ENCODE measurements at regions not wholly inside any gene's neighbourhood (a gene's known extent, or its start where the extent isn't known, plus 50 kb on each side); places are given as distances from the start of the nearest gene placed in this dataset. TPM values are rescaled to one million over a fixed set of nuclear protein-coding genes. Genes with fewer than 3 reads are reported as not detected.

GRCh38 chr1:68287241-68287640, 54.9 kb upstream of the WLS start:
- H3K9me3 ChIP-seq, result no peaks in the 10 kb centered on the region
- H3K36me3 ChIP-seq, result no peaks in the 10 kb centered on the region
- no peaks in the 10 kb centered on the region for H3K27me3 ChIP-seq
- H3K4me3 ChIP-seq (replicated peaks in 1 of 3), result no peak overlapping the region
- 63 to 82% methylated on average over 5 of the region's 5 CpGs for WGBS, 2 donors
- TF ChIP-seq POLR2A (IDR thresholded peaks at IDR 0.05), result no peak
- no peak for TF ChIP-seq CTCF (IDR thresholded peaks at IDR 0.05)
- H3K4me1 ChIP-seq, result peaks cover 6% of the 10 kb centered on the region in 2 donors
- intact Hi-C loops (cut with DNase I), result no loop called here
- DNase-seq, result no peak
- no peak overlapping the region for H3K27ac ChIP-seq

GRCh38 chr1:68285046-68285445, 52.7 kb upstream of the WLS start:
- Histone ChIP-seq H3K27ac (no peak overlapping the region), H3K36me3 (no peaks in the 10 kb centered on the region), H3K27me3 (no peaks in the 10 kb centered on the region), H3K9me3 (no peaks in the 10 kb centered on the region), H3K4me3 (replicated peaks in 1 of 3) (no peak overlapping the region), H3K4me1 (no peaks in the 10 kb centered on the region)
- WGBS, 2 donors, result 94 to 95% methylated on average over 4 of the region's 4 CpGs
- intact Hi-C loops (cut with DNase I), result no loop called here
- TF ChIP-seq POLR2A (IDR thresholded peaks at IDR 0.05) (no peak), CTCF (IDR thresholded peaks at IDR 0.05) (no peak)
- DNase-seq, result no peak

- Histone ChIP-seq H3K4me1 (no peaks in the 10 kb centered on the region), H3K27ac (no peak overlapping the region), H3K36me3 (no peaks in the 10 kb centered on the region), H3K9me3 (no peaks in the 10 kb centered on the region), H3K27me3 (no peaks in the 10 kb centered on the region), H3K4me3 (replicated peaks in 1 of 3) (no peak overlapping the region)
- TF ChIP-seq POLR2A (IDR thresholded peaks at IDR 0.05) (no peak), CTCF (IDR thresholded peaks at IDR 0.05) (no peak)
- intact Hi-C loops (cut with DNase I), result no loop called here
- WGBS, 2 donors, result 83 to 92% methylated on average over 4 of the region's 4 CpGs
- no peak for DNase-seq
Observed at GRCh38 chr1:68281946-68282615, 49.8 kb upstream of the WLS start.

Small RNAs in the stretch of these regions (small RNA-seq; reads per million reads assigned to genes)
- not detected for gene COX6B1P7
